ENCODE measurements at regions not wholly inside any gene's neighbourhood (a gene's known extent, or its start where the extent isn't known, plus 50 kb on each side); places are given as distances from the start of the nearest gene placed in this dataset.

DNA sequence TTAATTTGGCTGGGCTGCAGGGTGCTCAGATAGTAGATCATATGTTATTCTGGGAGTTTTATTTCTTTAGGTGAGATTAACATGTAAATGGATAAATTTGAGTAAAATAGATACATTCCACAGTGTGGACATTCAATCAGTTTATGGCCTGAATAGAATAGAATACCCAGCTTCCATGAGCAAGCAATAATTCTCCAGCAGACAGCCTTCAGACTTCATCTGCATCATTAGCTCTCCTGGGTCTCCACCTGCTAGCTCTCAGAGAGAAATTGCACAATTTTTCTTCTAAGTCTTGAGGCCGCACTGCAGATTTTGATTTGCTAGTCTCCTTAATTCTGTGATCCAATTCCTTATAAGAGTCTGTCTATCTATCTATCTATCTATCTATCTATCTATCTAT is 420.3 kb upstream of the BOD1L1 start:
- no peak for TF ChIP-seq CTCF (IDR thresholded peaks at IDR 0.05)
- no peak for TF ChIP-seq POLR2A (IDR thresholded peaks at IDR 0.05)
